ENCODE measurements at regions not wholly inside any gene's neighbourhood (a gene's known extent, or its start where the extent isn't known, plus 50 kb on each side); places are given as distances from the start of the nearest gene placed in this dataset.

DNA sequence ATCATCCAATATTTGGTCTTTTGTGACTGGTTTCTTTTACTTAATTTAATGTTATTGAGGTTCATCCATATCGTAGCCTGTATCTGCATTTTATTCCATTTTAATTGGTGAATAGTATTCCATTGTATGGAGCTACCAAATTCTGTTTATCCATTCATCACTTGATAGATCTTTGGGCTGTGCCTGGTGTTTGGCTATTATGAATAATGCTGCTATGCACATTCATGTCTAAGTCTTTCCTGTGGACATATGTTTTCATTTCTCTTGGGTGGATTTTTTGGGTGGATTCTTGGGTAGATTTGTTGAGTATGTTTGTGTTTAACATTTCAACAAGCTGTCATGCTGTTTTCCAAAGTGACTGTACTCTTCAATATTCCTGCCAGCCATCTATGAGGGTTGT, 52.5 kb upstream of the NEDD4L start:
- TF ChIP-seq EZH2 (IDR thresholded peaks at IDR 0.05; ENCODE audit: insufficient read depth, poor library complexity, severe bottlenecking) (no peak), EZH2phosphoT487 (IDR thresholded peaks at IDR 0.05; ENCODE audit: insufficient read depth, low read depth) (no peak)

All from GM23248 (cell line).